Liver (tissue), 8 donors: ENCODE measurements at regions not wholly inside any gene's neighbourhood (a gene's known extent, or its start where the extent isn't known, plus 50 kb on each side); places are given as distances from the start of the nearest gene placed in this dataset.
"Not testable (repeated sequence)": the region's sequence is repeated elsewhere in the genome, so short reads cannot be mapped to it uniquely, and the experiment has no call there.

Source experiments
- DNase-seq: peaks from one replicate; pipeline ENCODE4 v3.0.0-alpha.2; 2017; ENCODE audit warnings: low spot score
- H3K27ac ChIP-seq, 2 donors: one replicate each; pipeline ENCODE4 v1.7.0; 2013; ENCODE audit warnings: inconsistent platforms in 2 of 2, low read length in 2 of 2, control low read depth in 1 of 2, low read depth in 1 of 2, mild to moderate bottlenecking in 1 of 2
- H3K27me3 ChIP-seq, 4 donors: one replicate each; pipeline versions ENCODE4 v1.6.1 to v1.7.0; 2013; ENCODE audit warnings: low read length in 3 of 4, inconsistent platforms in 1 of 4, mild to moderate bottlenecking in 1 of 4, moderate library complexity in 1 of 4; ENCODE audit not compliant: control insufficient read depth in 4 of 4, insufficient read depth in 4 of 4
- H3K36me3 ChIP-seq, 4 donors: one replicate each; pipeline versions ENCODE4 v1.6.1 to v1.7.0; 2013; ENCODE audit warnings: low read length in 3 of 4, mild to moderate bottlenecking in 3 of 4, low read depth in 1 of 4, moderate library complexity in 1 of 4; ENCODE audit not compliant: control insufficient read depth in 4 of 4, insufficient read depth in 3 of 4
- H3K4me1 ChIP-seq, 4 donors: one replicate each; pipeline versions ENCODE4 v1.6.1 to v1.7.0; 2013; ENCODE audit warnings: low read length in 3 of 4, mild to moderate bottlenecking in 3 of 4, moderate library complexity in 1 of 4; ENCODE audit not compliant: control insufficient read depth in 4 of 4, insufficient read depth in 4 of 4
- H3K4me3 ChIP-seq, 3 donors: one replicate each; pipeline versions ENCODE4 v1.6.1 to v1.7.0; 2013; ENCODE audit warnings: low read length in 3 of 3, control low read depth in 1 of 3, low read depth in 1 of 3, mild to moderate bottlenecking in 1 of 3
- H3K9ac ChIP-seq, 2 donors: one replicate each; pipeline ENCODE4 v1.7.0; 2013; ENCODE audit warnings: low read length in 2 of 2, mild to moderate bottlenecking in 2 of 2, moderate library complexity in 2 of 2, control low read depth in 1 of 2, low read depth in 1 of 2
- H3K9me3 ChIP-seq, 4 donors: one replicate each; pipeline versions ENCODE4 v1.6.1 to v1.7.0; 2013; ENCODE audit warnings: low read length in 3 of 4; ENCODE audit not compliant: control insufficient read depth in 4 of 4
- CTCF ChIP-seq: fragments of 150-350 bp; IDR thresholded peaks from 2 replicates; pipeline ENCODE4 v1.5.1; 2017; ENCODE audit warnings: improper control_type of control experiment, low read depth, low read length; ENCODE audit not compliant: missing input control
- FOXA1 ChIP-seq: IDR thresholded peaks from 2 replicates; pipeline ENCODE4 v1.6.1; 2016; ENCODE audit warnings: antibody characterized with exemption
- GABPA ChIP-seq, 2 donors: IDR thresholded peaks in 1 of 2; conservative IDR thresholded peaks in 1 of 2; 2 replicates each; pipeline ENCODE4 v1.6.1; 2016; ENCODE audit warnings: antibody characterized with exemption in 2 of 2, mild to moderate bottlenecking in 1 of 2, moderate library complexity in 1 of 2
- HNF4A ChIP-seq, 2 donors: conservative IDR thresholded peaks; 2 replicates each; pipeline ENCODE4 v1.6.1; 2016; ENCODE audit warnings: antibody characterized with exemption in 2 of 2, mild to moderate bottlenecking in 2 of 2
- HNF4G ChIP-seq: IDR thresholded peaks from 2 replicates; pipeline ENCODE4 v1.6.1; 2016; ENCODE audit warnings: antibody characterized with exemption
- NR2F2 ChIP-seq: IDR thresholded peaks from 2 replicates; pipeline ENCODE4 v1.6.1; 2016; ENCODE audit warnings: antibody characterized with exemption
- RAD21 ChIP-seq, 2 donors: IDR thresholded peaks; 2 replicates each; pipeline ENCODE4 v1.6.1; 2016; ENCODE audit warnings: antibody characterized with exemption in 2 of 2, mild to moderate bottlenecking in 2 of 2
- RXRA ChIP-seq, 2 donors: IDR thresholded peaks; 2 replicates each; pipeline ENCODE4 v1.6.1; 2017 to 2018; ENCODE audit warnings: antibody characterized with exemption in 2 of 2, mild to moderate bottlenecking in 1 of 2
- YY1 ChIP-seq: IDR thresholded peaks from 2 replicates; pipeline ENCODE4 v1.6.1; 2016; ENCODE audit warnings: antibody characterized with exemption, mild to moderate bottlenecking
- ZBTB33 ChIP-seq: IDR thresholded peaks from 2 replicates; pipeline ENCODE4 v1.6.1; 2016; ENCODE audit warnings: antibody characterized with exemption
- WGBS: extraction: QIAGEN DNeasy Blood & Tissue Kit; methylation state at CpG from one replicate; pipeline ENCODE4 v1.1.7; 2013; 5-methylcytosine and 5-hydroxymethylcytosine counted together
- TF ChIP-seq, protein P1 (sequence below): IDR thresholded peaks from 2 replicates; pipeline ENCODE4 v1.6.1; 2016; ENCODE audit warnings: antibody characterized with exemption, mild to moderate bottlenecking
- TF ChIP-seq, protein P2 (sequence below): IDR thresholded peaks from 2 replicates; pipeline ENCODE4 v1.6.1; 2016; ENCODE audit warnings: antibody characterized with exemption
- donor health status: healthy.
- donor health status: healthy.
- donor health status: healthy.
- donor health status: healthy.
- donor health status: healthy.

GRCh38 chr16:62794724-62795123 lies 758.5 kb upstream of the CDH8 start (continued):
- TF ChIP-seq, protein P1, sequence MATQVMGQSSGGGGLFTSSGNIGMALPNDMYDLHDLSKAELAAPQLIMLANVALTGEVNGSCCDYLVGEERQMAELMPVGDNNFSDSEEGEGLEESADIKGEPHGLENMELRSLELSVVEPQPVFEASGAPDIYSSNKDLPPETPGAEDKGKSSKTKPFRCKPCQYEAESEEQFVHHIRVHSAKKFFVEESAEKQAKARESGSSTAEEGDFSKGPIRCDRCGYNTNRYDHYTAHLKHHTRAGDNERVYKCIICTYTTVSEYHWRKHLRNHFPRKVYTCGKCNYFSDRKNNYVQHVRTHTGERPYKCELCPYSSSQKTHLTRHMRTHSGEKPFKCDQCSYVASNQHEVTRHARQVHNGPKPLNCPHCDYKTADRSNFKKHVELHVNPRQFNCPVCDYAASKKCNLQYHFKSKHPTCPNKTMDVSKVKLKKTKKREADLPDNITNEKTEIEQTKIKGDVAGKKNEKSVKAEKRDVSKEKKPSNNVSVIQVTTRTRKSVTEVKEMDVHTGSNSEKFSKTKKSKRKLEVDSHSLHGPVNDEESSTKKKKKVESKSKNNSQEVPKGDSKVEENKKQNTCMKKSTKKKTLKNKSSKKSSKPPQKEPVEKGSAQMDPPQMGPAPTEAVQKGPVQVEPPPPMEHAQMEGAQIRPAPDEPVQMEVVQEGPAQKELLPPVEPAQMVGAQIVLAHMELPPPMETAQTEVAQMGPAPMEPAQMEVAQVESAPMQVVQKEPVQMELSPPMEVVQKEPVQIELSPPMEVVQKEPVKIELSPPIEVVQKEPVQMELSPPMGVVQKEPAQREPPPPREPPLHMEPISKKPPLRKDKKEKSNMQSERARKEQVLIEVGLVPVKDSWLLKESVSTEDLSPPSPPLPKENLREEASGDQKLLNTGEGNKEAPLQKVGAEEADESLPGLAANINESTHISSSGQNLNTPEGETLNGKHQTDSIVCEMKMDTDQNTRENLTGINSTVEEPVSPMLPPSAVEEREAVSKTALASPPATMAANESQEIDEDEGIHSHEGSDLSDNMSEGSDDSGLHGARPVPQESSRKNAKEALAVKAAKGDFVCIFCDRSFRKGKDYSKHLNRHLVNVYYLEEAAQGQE, result no peak

GRCh38 chr16:62780081-62780480 lies 743.8 kb upstream of the CDH8 start:
- not testable (repeated sequence) for H3K27ac ChIP-seq, H3K27me3 ChIP-seq, H3K36me3 ChIP-seq, H3K4me3 ChIP-seq, H3K4me1 ChIP-seq, DNase-seq, H3K9me3 ChIP-seq, H3K9ac ChIP-seq
- 51% methylated on average over 3 of the region's 3 CpGs for WGBS

- 63% methylated on average over 2 of the region's 2 CpGs for WGBS
- no peaks in the 10 kb centered on the region for H3K4me1 ChIP-seq
- no peaks in the 10 kb centered on the region for H3K9me3 ChIP-seq
- TF ChIP-seq RAD21 (IDR thresholded peaks at IDR 0.05) (no peak), GABPA (IDR thresholded peaks at IDR 0.05 in 1 of 2, conservative IDR thresholded peaks at IDR 0.05 in 1 of 2) (no peak)
- no peaks in the 10 kb centered on the region for H3K36me3 ChIP-seq
- DNase-seq, result no peak
- no peak overlapping the region for H3K27ac ChIP-seq
- no peak overlapping the region for H3K9ac ChIP-seq
- H3K4me3 ChIP-seq, result no peak overlapping the region
- H3K27me3 ChIP-seq, result no peaks in the 10 kb centered on the region
Measured at GRCh38 chr16:62764572-62764971, 728.3 kb upstream of the CDH8 start.

DNA sequence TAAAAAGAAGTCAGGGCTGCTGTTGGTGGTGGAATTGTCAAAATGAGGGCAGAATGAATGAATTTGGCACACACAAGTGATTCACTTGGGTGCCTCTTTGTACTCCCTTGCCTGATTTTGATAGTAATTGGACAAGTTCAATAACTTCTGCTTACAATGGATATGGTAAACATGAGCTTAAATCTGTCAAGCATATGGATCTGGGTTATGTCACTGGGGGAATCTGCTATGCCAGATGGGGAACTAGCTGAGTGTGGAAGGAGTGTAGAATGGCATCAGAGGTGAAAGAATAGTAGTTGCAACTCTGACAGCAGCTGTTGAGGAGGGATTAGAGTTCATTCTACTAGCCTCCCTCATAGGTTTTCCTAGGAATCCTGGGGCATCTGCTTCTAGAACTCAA lies 724.2 kb upstream of the CDH8 start:
- H3K27me3 ChIP-seq, result no peaks in the 10 kb centered on the region
- no peak overlapping the region for H3K9ac ChIP-seq
- no peak overlapping the region for H3K27ac ChIP-seq
- H3K9me3 ChIP-seq, result peaks cover 0 to 2% (median 0%) of the 10 kb centered on the region in 4 donors
- DNase-seq, result no peak
- H3K4me3 ChIP-seq, result no peak overlapping the region
- H3K36me3 ChIP-seq, result no peaks in the 10 kb centered on the region
- TF ChIP-seq FOXA1, result no peak
- TF ChIP-seq GABPA (IDR thresholded peaks at IDR 0.05 in 1 of 2, conservative IDR thresholded peaks at IDR 0.05 in 1 of 2), result no peak
- no peak for TF ChIP-seq HNF4A (conservative IDR thresholded peaks at IDR 0.05)
- no peak for TF ChIP-seq ZBTB33
- TF ChIP-seq, protein P2, sequence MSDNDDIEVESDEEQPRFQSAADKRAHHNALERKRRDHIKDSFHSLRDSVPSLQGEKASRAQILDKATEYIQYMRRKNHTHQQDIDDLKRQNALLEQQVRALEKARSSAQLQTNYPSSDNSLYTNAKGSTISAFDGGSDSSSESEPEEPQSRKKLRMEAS, result no peak
- TF ChIP-seq NR2F2, result no peak
- no peak for TF ChIP-seq YY1
- no peak for TF ChIP-seq CTCF
- no peak for TF ChIP-seq RXRA (IDR thresholded peaks at IDR 0.05)
- no peak for TF ChIP-seq HNF4G
- TF ChIP-seq, protein P1, result no peak
- no peaks in the 10 kb centered on the region for H3K4me1 ChIP-seq
